ENCODE measurements at regions not wholly inside any gene's neighbourhood (a gene's known extent, or its start where the extent isn't known, plus 50 kb on each side); places are given as distances from the start of the nearest gene placed in this dataset.

GRCh38 chr2:235257590-235257989 lies 236.3 kb upstream of the AGAP1 start:
- intact Hi-C loops (cut with DNase I): no loop called here

GRCh38 chr2:235262750-235263149 lies 231.1 kb upstream of the AGAP1 start:
- Histone ChIP-seq H3K36me3 (ENCODE audit: control insufficient read depth in 2 of 3, insufficient read depth in 3 of 3, low read length in 3 of 3) (no peaks in the 10 kb centered on the region), H3K4me3 (ENCODE audit: low read length in 3 of 3) (no peak overlapping the region), H3K27ac (ENCODE audit: low read depth in 2 of 2, low read length in 2 of 2) (no peak overlapping the region), H3K27me3 (ENCODE audit: control insufficient read depth, insufficient read depth, low read length) (no peaks in the 10 kb centered on the region), H3K9me3 (ENCODE audit: control insufficient read depth in 2 of 3, insufficient read depth in 1 of 3, low read length in 3 of 3) (no peaks in the 10 kb centered on the region), H3K9ac (ENCODE audit: low read length in 3 of 3) (no peak overlapping the region), H3K4me1 (ENCODE audit: control insufficient read depth in 2 of 3, insufficient read depth in 2 of 3, low read depth in 1 of 3, low read length in 3 of 3) (peaks cover 0 to 19% (median 13%) of the 10 kb centered on the region in 3 donors)
- intact Hi-C loops (cut with DNase I): no loop called here
- FAIRE-seq (no peak), DNase-seq (no peak)
- TF ChIP-seq, protein P1, sequence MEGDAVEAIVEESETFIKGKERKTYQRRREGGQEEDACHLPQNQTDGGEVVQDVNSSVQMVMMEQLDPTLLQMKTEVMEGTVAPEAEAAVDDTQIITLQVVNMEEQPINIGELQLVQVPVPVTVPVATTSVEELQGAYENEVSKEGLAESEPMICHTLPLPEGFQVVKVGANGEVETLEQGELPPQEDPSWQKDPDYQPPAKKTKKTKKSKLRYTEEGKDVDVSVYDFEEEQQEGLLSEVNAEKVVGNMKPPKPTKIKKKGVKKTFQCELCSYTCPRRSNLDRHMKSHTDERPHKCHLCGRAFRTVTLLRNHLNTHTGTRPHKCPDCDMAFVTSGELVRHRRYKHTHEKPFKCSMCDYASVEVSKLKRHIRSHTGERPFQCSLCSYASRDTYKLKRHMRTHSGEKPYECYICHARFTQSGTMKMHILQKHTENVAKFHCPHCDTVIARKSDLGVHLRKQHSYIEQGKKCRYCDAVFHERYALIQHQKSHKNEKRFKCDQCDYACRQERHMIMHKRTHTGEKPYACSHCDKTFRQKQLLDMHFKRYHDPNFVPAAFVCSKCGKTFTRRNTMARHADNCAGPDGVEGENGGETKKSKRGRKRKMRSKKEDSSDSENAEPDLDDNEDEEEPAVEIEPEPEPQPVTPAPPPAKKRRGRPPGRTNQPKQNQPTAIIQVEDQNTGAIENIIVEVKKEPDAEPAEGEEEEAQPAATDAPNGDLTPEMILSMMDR (IDR thresholded peaks at IDR 0.05; ENCODE audit: borderline replicate concordance, extremely low read depth, insufficient read depth): no peak

More at GRCh38 chr2:235257590-235257989, 236.3 kb upstream of the AGAP1 start:
- Histone ChIP-seq H3K36me3 (ENCODE audit: control insufficient read depth in 2 of 3, insufficient read depth in 3 of 3, low read length in 3 of 3) (no peaks in the 10 kb centered on the region), H3K4me3 (ENCODE audit: low read length in 3 of 3) (no peak overlapping the region), H3K9me3 (ENCODE audit: control insufficient read depth in 2 of 3, insufficient read depth in 1 of 3, low read length in 3 of 3) (no peaks in the 10 kb centered on the region), H3K4me1 (ENCODE audit: control insufficient read depth in 2 of 3, insufficient read depth in 2 of 3, low read depth in 1 of 3, low read length in 3 of 3) (no peaks in the 10 kb centered on the region), H3K27ac (ENCODE audit: low read depth in 2 of 2, low read length in 2 of 2) (no peak overlapping the region), H3K27me3 (ENCODE audit: control insufficient read depth, insufficient read depth, low read length) (no peaks in the 10 kb centered on the region), H3K9ac (ENCODE audit: low read length in 3 of 3) (no peak overlapping the region)
- DNase-seq (no peak), FAIRE-seq (no peak)
- TF ChIP-seq, protein P1 (IDR thresholded peaks at IDR 0.05; ENCODE audit: borderline replicate concordance, extremely low read depth, insufficient read depth): no peak

DNA sequence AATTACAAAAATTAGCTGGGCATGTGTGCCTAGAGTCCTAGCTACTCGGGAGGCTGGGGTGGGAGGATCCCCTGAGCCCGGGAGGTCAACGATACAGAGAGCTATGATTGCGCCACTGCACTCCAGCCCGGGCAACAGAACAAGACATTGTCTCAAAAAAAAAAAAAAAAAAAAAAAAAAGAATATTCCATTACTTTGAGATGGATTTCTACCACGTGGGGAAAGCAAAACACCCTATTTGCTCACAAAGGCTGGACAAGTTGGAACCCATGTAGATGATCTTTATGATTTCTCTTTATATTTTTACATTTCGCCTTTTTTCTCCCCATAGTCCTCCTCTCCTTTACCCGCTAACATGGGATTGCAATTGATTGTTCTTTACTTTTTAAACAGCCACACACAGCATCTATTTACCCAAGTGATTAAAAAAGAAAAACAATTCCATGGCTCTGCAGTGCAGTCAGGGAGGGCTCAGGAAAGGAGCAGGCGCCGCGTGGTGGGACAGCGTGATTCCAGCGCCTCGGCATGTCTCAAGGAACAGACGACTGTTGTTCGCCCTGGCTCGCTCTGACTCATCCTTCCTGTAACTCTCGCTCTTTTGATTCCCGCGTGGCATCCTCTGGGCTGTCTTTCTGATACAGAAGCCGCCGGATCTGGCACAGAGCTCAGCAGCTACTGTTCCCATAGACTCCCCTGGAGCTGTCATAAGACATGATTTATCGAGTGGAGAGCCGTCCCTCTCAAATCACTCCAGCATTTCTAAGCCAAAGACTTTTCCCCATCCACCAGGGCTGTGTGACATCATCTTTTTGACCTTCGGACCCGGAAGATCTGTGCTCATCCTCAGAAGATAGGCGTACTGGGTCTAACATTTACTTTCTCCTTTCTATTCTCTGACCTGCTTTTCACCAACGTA lies 230.4 kb upstream of the AGAP1 start:
- intact Hi-C loops (cut with DNase I): no loop called here
- DNase-seq (peak in 2 of 5 donors; percentile 62 to 94), FAIRE-seq (peak; percentile 15)
- H3K4me3 ChIP-seq (ENCODE audit: low read length in 3 of 3): peak overlapping the region in 1 of 3 donors; percentile 22
- H3K27me3 ChIP-seq (ENCODE audit: control insufficient read depth, insufficient read depth, low read length): no peaks in the 10 kb centered on the region
- no peaks in the 10 kb centered on the region for H3K36me3 ChIP-seq (ENCODE audit: control insufficient read depth in 2 of 3, insufficient read depth in 3 of 3, low read length in 3 of 3)
- TF ChIP-seq, protein P1 (IDR thresholded peaks at IDR 0.05; ENCODE audit: borderline replicate concordance, extremely low read depth, insufficient read depth): no peak
- H3K27ac ChIP-seq (ENCODE audit: low read depth in 2 of 2, low read length in 2 of 2): peak overlapping the region; percentile 12 to 71
- H3K9ac ChIP-seq (ENCODE audit: low read length in 3 of 3): no peak overlapping the region
- H3K4me1 ChIP-seq (ENCODE audit: control insufficient read depth in 2 of 3, insufficient read depth in 2 of 3, low read depth in 1 of 3, low read length in 3 of 3): peaks cover 0 to 19% (median 13%) of the 10 kb centered on the region in 3 donors
- H3K9me3 ChIP-seq (ENCODE audit: control insufficient read depth in 2 of 3, insufficient read depth in 1 of 3, low read length in 3 of 3): no peaks in the 10 kb centered on the region
